ENCODE measurements at regions not wholly inside any gene's neighbourhood (a gene's known extent, or its start where the extent isn't known, plus 50 kb on each side); places are given as distances from the start of the nearest gene placed in this dataset.

DNA sequence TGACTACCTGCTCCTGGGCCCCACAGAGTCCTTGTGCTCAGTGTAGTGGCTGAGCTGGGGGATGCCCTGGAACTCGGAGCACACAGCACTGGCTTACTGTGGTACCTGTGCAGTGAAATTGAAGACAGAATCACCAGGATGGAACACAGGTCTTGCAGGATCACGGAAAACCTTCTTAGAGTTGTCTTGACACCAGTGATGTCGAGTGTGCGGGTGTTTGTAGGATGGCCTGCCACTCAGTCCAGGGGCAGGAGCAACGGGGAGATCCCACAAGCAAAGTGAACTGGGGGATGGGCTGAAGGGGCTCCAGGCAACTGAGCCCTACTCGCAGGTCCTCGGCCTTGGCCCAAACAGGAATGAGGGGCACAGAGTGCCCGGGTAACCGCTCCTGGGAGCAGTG lies 122.2 kb upstream of the SERF1A start:
- peak; percentile 0 for DNase-seq

Data from CD4-positive, alpha-beta T cell treated with Interleukin-10 for 1 hour (primary cell).